Common myeloid progenitor, CD34-positive (primary cell): ENCODE measurements at regions not wholly inside any gene's neighbourhood (a gene's known extent, or its start where the extent isn't known, plus 50 kb on each side); places are given as distances from the start of the nearest gene placed in this dataset.
"Not testable (repeated sequence)": the region's sequence is repeated elsewhere in the genome, so short reads cannot be mapped to it uniquely, and the experiment has no call there.

ENCODE experiments used
- CTCF ChIA-PET: fragments of 350-600 bp; sonication (Branson Sonifier 250); formaldehyde crosslinking; loops from one replicate; lab custom pipeline; 2021; ENCODE audit warnings: antibody characterized with exemption; lab: Charles Lee
- POLR2A ChIA-PET: fragments of 350-600 bp; sonication (Branson Sonifier 250); formaldehyde crosslinking; loops from one replicate; lab custom pipeline; 2021; ENCODE audit warnings: antibody characterized with exemption; lab: Charles Lee
- DNase-seq, 3 donors: peaks; one replicate each; pipeline versions ENCODE4 v3.0.0 to v3.0.0-alpha.2; 2013
- H3K27ac ChIP-seq, 2 experiments: 1 replicate in 1 of 2; 2 replicates in 1 of 2; pipeline ENCODE4 v1.7.0; 2013; ENCODE audit warnings: inconsistent platforms in 2 of 2, low read length in 2 of 2, mild to moderate bottlenecking in 2 of 2, low read depth in 1 of 2, moderate library complexity in 1 of 2; ENCODE audit not compliant: severe bottlenecking in 2 of 2, insufficient read depth in 1 of 2, poor library complexity in 1 of 2
- H3K27me3 ChIP-seq, 5 experiments: replicated peaks in 2 of 5; 1 replicate in 3 of 5; 2 replicates in 2 of 5; pipeline versions ENCODE4 v1.6.1 to v1.7.0; 2013; ENCODE audit warnings: low read length in 4 of 5, mild to moderate bottlenecking in 2 of 5, moderate library complexity in 2 of 5, inconsistent platforms in 1 of 5; ENCODE audit not compliant: insufficient read depth in 5 of 5, control insufficient read depth in 4 of 5
- H3K36me3 ChIP-seq, 4 experiments: 1 replicate in 2 of 4; 2 replicates in 2 of 4; pipeline versions ENCODE4 v1.6.1 to v1.7.0; 2013; ENCODE audit warnings: low read length in 3 of 4, control low read depth in 1 of 4, mild to moderate bottlenecking in 1 of 4; ENCODE audit not compliant: control insufficient read depth in 4 of 4, insufficient read depth in 4 of 4
- H3K4me1 ChIP-seq, 4 experiments: 1 replicate in 3 of 4; 2 replicates in 1 of 4; pipeline versions ENCODE4 v1.6.1 to v1.7.1; 2013; ENCODE audit warnings: low read length in 3 of 4, mild to moderate bottlenecking in 3 of 4, control low read depth in 1 of 4, inconsistent platforms in 1 of 4, moderate library complexity in 1 of 4; ENCODE audit not compliant: control insufficient read depth in 4 of 4, insufficient read depth in 4 of 4; ENCODE audit errors: control extremely low read depth in 1 of 4
- H3K4me3 ChIP-seq, 7 experiments: 1 replicate in 4 of 7; 2 replicates in 3 of 7; pipeline versions ENCODE4 v1.5.1 to v1.7.0; 2013; ENCODE audit warnings: mild to moderate bottlenecking in 7 of 7, low read length in 6 of 7, moderate library complexity in 6 of 7, inconsistent platforms in 2 of 7, low read depth in 2 of 7, control low read depth in 1 of 7; ENCODE audit not compliant: insufficient read depth in 4 of 7, control insufficient read depth in 1 of 7; ENCODE audit errors: extremely low read depth in 1 of 7
- H3K9me3 ChIP-seq, 5 experiments: 1 replicate in 4 of 5; 2 replicates in 1 of 5; pipeline versions ENCODE4 v1.6.1 to v1.7.1; 2013; ENCODE audit warnings: low read length in 4 of 5, mild to moderate bottlenecking in 2 of 5, inconsistent platforms in 1 of 5, low read depth in 1 of 5, moderate library complexity in 1 of 5; ENCODE audit not compliant: control insufficient read depth in 4 of 5, insufficient read depth in 2 of 5; ENCODE audit errors: control extremely low read depth in 1 of 5
- WGBS: methylation state at CpG from one replicate; pipeline ENCODE4 v1.1.5; 2013; ENCODE audit not compliant: insufficient coverage; 5-methylcytosine and 5-hydroxymethylcytosine counted together

DNA sequence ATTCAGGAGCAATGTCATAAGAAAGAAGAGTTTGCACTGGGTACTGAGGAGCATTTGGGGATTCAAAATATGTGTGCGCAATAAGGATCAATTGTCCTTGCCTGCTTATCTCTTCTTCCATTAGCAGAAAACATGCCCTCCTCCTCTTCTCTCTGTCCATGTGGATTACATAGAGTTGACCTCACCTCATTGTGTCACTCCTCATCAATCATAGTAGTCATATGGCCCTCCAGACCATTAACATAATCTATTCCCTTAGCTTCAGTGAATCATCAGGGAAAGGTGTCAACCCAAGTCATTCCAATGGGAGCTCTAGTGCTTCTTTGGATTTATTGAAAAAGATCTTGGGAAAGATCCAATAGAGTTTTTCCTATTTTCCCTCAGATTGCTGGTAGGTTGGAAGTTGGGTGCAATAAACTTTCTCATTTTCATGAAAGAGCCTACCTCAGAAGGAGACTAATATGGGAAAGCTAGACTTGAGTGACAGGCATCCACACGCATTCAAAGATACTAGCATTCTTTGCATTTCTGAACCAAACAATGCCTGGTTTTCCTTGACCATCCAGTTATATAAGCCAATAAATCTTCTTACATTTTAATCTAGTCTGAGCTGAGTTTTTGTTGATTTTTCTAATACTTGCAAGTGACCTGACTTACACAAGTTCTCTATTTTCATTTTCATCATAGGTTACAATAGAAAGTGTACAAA lies 71.5 kb upstream of the FAM13C start:
- no peak overlapping the region for H3K4me3 ChIP-seq
- ChIA-PET CTCF (no interaction called here), POLR2A (no interaction called here)
- H3K9me3 ChIP-seq, result peaks cover 0 to 1% (median 0%) of the 10 kb centered on the region in 5 experiments
- H3K27me3 ChIP-seq, result no peaks in the 10 kb centered on the region
- 100% methylated on average over 1 of the region's 2 CpGs for WGBS
- H3K4me1 ChIP-seq, result no peaks in the 10 kb centered on the region
- no peaks in the 10 kb centered on the region for H3K36me3 ChIP-seq
- H3K27ac ChIP-seq, result no peak overlapping the region
- no peak for DNase-seq

- CTCF ChIA-PET, result no interaction called here
- no peak for DNase-seq
- Histone ChIP-seq H3K4me1 (no peaks in the 10 kb centered on the region), H3K4me3 (no peak overlapping the region), H3K9me3 (no peaks in the 10 kb centered on the region), H3K27me3 (no peaks in the 10 kb centered on the region), H3K36me3 (no peaks in the 10 kb centered on the region), H3K27ac (no peak overlapping the region)
- POLR2A ChIA-PET, result no interaction called here
- WGBS, result 100% methylated on average over 2 of the region's 3 CpGs
These were observed 70.0 kb upstream of the FAM13C start for GRCh38 chr10:59432207-59432900.

DNA sequence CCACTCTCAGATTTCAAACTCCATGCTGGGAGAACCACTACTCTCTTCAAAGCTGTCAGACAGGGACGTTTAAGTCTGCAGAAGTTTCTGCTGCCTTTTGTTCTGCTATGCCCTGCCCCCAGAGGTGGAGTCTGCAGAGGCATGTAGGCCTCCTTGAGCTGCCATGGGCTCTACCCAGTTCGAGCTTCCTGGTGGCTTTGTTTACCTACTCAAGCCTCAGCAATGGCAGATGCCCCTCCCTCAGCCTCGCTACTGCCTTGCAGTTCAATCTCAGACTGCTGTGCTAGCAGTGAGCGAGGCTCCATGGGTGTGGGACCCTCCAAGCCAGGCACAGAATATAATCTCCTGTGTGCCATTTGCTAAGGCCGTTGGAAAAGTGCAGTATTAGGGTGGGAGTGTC lies 51.4 kb upstream of the FAM13C start:
- POLR2A ChIA-PET, H3K27ac ChIP-seq, H3K9me3 ChIP-seq, H3K36me3 ChIP-seq, DNase-seq, H3K27me3 ChIP-seq, H3K4me1 ChIP-seq, H3K4me3 ChIP-seq: not testable (repeated sequence)
- CTCF ChIA-PET, result interaction anchor here (1.7 kb wide), 1 partner anchor 10 kb away, joined by 3 read pairs; no protein-coding TSS in a partner anchor
- WGBS, result 67% methylated on average over 3 of the region's 5 CpGs
